GM10248 (cell line): ENCODE measurements at regions not wholly inside any gene's neighbourhood (a gene's known extent, or its start where the extent isn't known, plus 50 kb on each side); places are given as distances from the start of the nearest gene placed in this dataset.

ENCODE experiments used
- CTCF ChIA-PET: fragments of 300-600 bp; sonication (Branson Sonifier 250); formaldehyde crosslinking; extraction: SDS; loops from one replicate; lab custom pipeline; 2021; ENCODE audit warnings: antibody characterized with exemption; lab: Yijun Ruan, JAX
- POLR2A ChIA-PET: fragments of 350-650 bp; sonication (Branson Sonifier 250); formaldehyde crosslinking; extraction: SDS; loops from one replicate; lab custom pipeline; 2020; ENCODE audit warnings: antibody characterized with exemption; lab: Yijun Ruan, JAX
- DNase-seq: peaks from one replicate; pipeline ENCODE4 v3.0.0; 2012; ENCODE audit errors: extremely low spot score
- TF ChIP-seq, protein P1 (sequence below): IDR thresholded peaks from 2 replicates; pipeline ENCODE4 v1.5.1; 2012; ENCODE audit warnings: mild to moderate bottlenecking, low read depth; ENCODE audit errors: extremely low read depth, missing control alignments, control extremely low read depth

DNA sequence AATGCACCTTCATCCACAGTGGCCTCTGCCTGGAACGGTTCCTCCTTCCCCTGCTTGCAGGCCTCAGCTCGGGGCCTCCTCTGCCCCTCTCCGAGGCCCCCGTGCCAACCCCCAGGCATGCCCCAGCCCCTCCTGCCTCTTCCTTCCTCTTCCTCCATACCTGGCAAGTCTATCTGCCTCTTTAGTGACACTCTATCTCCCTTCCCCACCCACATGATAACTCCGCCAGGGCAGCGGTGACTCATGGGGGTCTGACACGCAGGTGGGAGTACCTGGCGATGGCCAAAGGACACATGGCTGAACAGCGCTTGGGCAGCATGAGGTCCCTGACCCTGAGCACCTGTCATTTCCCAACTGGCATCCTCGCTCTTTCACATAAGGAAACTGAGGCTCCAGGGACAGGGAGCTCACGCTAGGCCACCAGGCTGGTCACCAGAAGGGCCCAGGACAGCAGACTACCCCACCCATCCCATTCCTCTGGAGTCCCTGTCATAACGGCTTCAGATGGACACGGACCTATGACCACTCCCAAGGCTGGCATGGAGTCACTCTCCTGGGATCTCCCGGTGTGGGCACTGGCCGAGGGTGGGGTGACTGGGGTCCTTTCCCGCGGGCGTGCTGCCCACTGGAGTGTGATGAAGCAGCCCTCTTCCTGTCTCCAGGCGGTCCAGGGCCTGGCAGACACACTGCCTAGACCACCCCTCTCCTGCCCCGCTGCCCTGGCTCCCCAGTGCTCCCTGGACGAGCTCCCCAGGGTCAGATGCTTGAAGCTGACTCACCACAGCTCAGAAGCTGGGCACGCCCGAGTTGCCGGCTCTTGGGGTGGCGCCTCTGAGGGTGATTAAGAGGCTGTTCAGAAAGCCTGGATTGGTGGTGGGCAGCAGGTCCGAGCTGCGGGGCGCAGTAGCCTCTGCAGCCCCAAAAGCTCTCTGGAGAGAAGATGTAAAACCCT is 100.6 kb downstream of the ENGASE start:
- ChIA-PET CTCF (no interaction called here), POLR2A (no interaction called here)
- TF ChIP-seq, protein P1, sequence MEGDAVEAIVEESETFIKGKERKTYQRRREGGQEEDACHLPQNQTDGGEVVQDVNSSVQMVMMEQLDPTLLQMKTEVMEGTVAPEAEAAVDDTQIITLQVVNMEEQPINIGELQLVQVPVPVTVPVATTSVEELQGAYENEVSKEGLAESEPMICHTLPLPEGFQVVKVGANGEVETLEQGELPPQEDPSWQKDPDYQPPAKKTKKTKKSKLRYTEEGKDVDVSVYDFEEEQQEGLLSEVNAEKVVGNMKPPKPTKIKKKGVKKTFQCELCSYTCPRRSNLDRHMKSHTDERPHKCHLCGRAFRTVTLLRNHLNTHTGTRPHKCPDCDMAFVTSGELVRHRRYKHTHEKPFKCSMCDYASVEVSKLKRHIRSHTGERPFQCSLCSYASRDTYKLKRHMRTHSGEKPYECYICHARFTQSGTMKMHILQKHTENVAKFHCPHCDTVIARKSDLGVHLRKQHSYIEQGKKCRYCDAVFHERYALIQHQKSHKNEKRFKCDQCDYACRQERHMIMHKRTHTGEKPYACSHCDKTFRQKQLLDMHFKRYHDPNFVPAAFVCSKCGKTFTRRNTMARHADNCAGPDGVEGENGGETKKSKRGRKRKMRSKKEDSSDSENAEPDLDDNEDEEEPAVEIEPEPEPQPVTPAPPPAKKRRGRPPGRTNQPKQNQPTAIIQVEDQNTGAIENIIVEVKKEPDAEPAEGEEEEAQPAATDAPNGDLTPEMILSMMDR, result no peak
- no peak for DNase-seq

GRCh38 chr17:79174193-79174765 is 99.7 kb downstream of the ENGASE start:
- CTCF ChIA-PET, result no interaction called here
- POLR2A ChIA-PET, result no interaction called here
- TF ChIP-seq, protein P1, result no peak
- DNase-seq, result no peak

DNA sequence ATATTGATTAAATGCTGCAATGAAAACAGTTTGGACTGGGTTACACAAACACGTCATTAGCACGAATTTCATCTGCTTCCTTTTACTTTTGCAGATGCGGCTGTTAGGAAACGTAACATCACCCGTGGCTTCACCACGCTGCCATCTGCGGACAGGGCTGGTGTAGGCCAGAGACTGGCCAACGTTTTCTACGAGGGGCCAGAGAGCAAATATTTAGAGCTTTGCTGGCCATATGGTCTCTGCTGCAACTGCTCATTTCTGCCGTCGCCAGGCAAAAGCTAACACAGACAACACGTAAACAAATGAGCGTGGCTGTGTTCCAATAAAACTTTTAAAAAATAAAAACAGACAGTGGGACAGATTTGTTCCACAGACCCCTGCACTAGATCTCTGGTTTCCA is 96.6 kb downstream of the ENGASE start:
- TF ChIP-seq, protein P1, result no peak
- ChIA-PET POLR2A (no interaction called here), CTCF (interaction anchor here (0.9 kb wide), 1 partner anchor 222 kb away, joined by 4 read pairs; no protein-coding TSS in a partner anchor)
- no peak for DNase-seq

GRCh38 chr17:79169861-79170260 is 95.2 kb downstream of the ENGASE start:
- CTCF ChIA-PET, result no interaction called here
- TF ChIP-seq, protein P1, result no peak
- POLR2A ChIA-PET, result no interaction called here
- DNase-seq, result no peak

DNA sequence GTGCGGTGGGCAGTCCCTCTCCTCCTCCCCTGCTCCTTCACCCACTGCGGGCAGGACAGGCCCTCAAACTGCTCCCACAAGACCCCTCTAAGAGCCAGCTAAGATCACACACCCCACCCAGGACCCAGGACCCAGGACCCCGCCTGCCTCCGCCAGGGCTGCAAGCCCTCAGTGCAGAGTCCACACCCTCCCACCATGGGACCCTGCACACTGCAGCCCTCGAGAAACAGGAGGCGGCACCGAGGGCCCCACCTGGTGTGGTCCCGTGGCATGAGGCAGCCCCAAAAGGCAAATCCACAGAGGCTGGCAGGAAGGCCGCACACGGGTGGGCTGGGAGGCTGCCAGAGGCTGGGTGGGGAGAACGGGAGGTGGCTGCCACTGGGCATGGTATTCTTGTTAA is 94.7 kb downstream of the ENGASE start:
- TF ChIP-seq, protein P1, result no peak
- no peak for DNase-seq
- CTCF ChIA-PET, result no interaction called here
- POLR2A ChIA-PET, result no interaction called here

DNA sequence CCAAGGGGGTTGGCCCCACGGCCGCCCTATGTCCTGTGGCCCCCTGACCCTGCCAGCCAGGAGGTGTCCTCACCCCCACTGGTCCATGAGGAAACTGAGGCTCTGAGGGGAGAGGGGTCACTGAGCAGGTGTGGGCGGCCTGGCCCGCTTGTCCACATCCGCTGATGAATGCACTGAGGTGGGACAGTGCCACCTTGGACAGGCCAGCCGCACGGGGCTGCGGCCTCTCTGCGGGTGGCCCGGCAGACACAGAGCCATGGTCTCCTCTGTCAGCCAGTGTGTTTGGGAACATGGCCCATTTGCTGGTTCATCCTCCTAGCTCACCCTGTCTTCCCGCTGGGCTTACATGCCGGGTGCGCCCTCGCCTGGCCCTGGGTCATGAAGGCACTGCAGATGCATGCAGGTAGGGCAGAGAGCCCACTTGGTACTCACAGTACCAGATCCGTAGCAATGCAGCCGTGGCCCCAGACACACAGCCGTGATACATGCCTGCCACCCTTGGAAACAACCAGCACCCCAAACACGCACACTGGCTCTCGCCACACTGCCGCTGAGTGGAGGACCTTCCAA is 93.9 kb downstream of the ENGASE start:
- CTCF ChIA-PET, result no interaction called here
- no peak for DNase-seq
- POLR2A ChIA-PET, result no interaction called here

More for the DNA sequence above, 93.9 kb downstream of the ENGASE start:
- TF ChIP-seq, protein P1, result no peak
